ENCODE measurements at regions not wholly inside any gene's neighbourhood (a gene's known extent, or its start where the extent isn't known, plus 50 kb on each side); places are given as distances from the start of the nearest gene placed in this dataset.

DNA sequence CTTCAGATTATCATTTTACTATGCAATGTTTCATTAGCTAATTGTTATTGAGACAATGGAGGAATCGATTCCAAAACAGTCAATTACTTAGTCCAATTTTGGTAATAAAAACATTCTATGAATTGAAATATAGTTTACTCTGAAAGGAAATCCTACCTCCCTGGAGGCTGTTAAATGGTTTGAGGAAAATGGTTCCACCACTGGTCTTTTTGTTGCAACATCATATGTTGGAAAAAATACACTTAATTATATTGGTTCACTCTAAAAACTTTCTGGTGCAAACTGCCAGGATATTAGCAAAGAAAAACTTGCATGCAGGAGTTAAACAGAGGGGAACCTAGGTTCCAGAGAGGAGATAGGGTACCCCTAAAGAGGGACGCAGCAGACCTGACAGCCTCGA is 267.3 kb upstream of the LYZL1 start:
- Histone ChIP-seq H3K4me3 (ENCODE audit: low read depth, low read length, poor library complexity, severe bottlenecking) (no peak overlapping the region), H3K27ac (ENCODE audit: low read depth, low read length, poor library complexity, severe bottlenecking) (no peak overlapping the region), H3K36me3 (ENCODE audit: insufficient read depth, low read length, poor library complexity, severe bottlenecking) (no peaks in the 10 kb centered on the region), H3K27me3 (replicated peaks; ENCODE audit: insufficient read depth, low read depth, low read length, poor library complexity) (no peaks in the 10 kb centered on the region), H3K4me1 (ENCODE audit: insufficient read depth, low read length, poor library complexity, severe bottlenecking) (no peaks in the 10 kb centered on the region), H3K9me3 (ENCODE audit: low read depth, low read length, poor library complexity, severe bottlenecking) (peaks cover 4% of the 10 kb centered on the region)
- intact Hi-C loops (cut with micrococcal nuclease; ENCODE audit: unreplicated experiment), result no loop called here
- ChIA-PET CTCF (interaction anchor here (0.6 kb wide), 1 partner anchor 372 kb away, joined by 5 read pairs; no protein-coding TSS in a partner anchor), POLR2A (ENCODE audit: low non-redundant PET) (no interaction called here)
- TF ChIP-seq, protein P1, sequence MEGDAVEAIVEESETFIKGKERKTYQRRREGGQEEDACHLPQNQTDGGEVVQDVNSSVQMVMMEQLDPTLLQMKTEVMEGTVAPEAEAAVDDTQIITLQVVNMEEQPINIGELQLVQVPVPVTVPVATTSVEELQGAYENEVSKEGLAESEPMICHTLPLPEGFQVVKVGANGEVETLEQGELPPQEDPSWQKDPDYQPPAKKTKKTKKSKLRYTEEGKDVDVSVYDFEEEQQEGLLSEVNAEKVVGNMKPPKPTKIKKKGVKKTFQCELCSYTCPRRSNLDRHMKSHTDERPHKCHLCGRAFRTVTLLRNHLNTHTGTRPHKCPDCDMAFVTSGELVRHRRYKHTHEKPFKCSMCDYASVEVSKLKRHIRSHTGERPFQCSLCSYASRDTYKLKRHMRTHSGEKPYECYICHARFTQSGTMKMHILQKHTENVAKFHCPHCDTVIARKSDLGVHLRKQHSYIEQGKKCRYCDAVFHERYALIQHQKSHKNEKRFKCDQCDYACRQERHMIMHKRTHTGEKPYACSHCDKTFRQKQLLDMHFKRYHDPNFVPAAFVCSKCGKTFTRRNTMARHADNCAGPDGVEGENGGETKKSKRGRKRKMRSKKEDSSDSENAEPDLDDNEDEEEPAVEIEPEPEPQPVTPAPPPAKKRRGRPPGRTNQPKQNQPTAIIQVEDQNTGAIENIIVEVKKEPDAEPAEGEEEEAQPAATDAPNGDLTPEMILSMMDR (conservative IDR thresholded peaks at IDR 0.05; ENCODE audit: low read depth, low read length), result no peak
- no peak for TF ChIP-seq EZH2 (IDR thresholded peaks at IDR 0.05; ENCODE audit: borderline replicate concordance, low read depth, low read length, poor library complexity, severe bottlenecking)
- no TSS peak for BruUV-seq (replicated peaks)
- DNase-seq (ENCODE audit: low spot score), result no peak

DNA sequence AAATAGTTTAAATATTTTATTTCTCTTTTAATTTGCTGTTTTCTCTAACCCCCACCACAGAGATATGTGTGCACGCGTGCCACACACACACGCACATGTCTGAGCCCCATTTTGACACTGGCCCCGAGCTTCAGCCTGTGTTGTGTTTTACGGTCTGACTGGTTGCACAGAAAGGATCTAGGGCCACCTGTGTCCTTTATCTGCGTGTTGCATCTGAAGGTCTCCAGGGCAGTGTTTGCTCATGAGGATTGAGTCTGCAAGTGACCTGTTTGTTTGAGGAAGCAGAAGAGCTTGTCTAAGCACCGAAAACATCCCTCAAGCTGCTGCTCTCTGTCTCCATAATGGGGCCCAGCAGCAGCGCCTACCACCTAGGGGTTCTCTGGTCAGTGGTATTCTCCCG is 266.4 kb upstream of the LYZL1 start:
- Histone ChIP-seq H3K27ac (ENCODE audit: low read depth, low read length, poor library complexity, severe bottlenecking) (no peak overlapping the region), H3K4me3 (ENCODE audit: low read depth, low read length, poor library complexity, severe bottlenecking) (no peak overlapping the region), H3K36me3 (ENCODE audit: insufficient read depth, low read length, poor library complexity, severe bottlenecking) (no peaks in the 10 kb centered on the region), H3K27me3 (replicated peaks; ENCODE audit: insufficient read depth, low read depth, low read length, poor library complexity) (no peaks in the 10 kb centered on the region), H3K9me3 (ENCODE audit: low read depth, low read length, poor library complexity, severe bottlenecking) (peaks cover 2% of the 10 kb centered on the region), H3K4me1 (ENCODE audit: insufficient read depth, low read length, poor library complexity, severe bottlenecking) (no peaks in the 10 kb centered on the region)
- DNase-seq (ENCODE audit: low spot score), result no peak
- ChIA-PET POLR2A (ENCODE audit: low non-redundant PET) (no interaction called here), CTCF (no interaction called here)
- intact Hi-C loops (cut with micrococcal nuclease; ENCODE audit: unreplicated experiment), result no loop called here
- TF ChIP-seq, protein P1 (conservative IDR thresholded peaks at IDR 0.05; ENCODE audit: low read depth, low read length), result no peak
- no peak for TF ChIP-seq EZH2 (IDR thresholded peaks at IDR 0.05; ENCODE audit: borderline replicate concordance, low read depth, low read length, poor library complexity, severe bottlenecking)
- BruUV-seq (replicated peaks), result no TSS peak

DNA sequence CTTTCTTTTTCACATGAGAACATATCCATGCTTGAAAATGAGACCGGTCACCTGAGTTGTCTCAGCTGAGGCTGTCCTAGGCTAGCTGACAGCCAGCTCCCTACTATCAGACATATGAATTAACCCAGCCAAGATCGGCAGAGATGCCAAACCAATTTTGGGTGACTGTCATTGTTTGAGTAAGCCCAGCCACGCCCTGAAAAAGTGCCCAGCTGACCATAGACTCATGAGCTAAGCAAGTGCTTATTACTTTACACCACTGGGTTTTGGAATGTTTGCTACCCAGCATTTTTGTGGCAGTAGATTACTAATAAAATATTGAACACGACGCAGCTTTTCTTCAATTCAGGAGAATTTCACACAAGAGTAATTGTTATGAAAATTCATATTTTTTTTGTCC is 265.2 kb upstream of the LYZL1 start:
- Histone ChIP-seq H3K36me3 (ENCODE audit: insufficient read depth, low read length, poor library complexity, severe bottlenecking) (no peaks in the 10 kb centered on the region), H3K27ac (ENCODE audit: low read depth, low read length, poor library complexity, severe bottlenecking) (no peak overlapping the region), H3K9me3 (ENCODE audit: low read depth, low read length, poor library complexity, severe bottlenecking) (no peaks in the 10 kb centered on the region), H3K4me1 (ENCODE audit: insufficient read depth, low read length, poor library complexity, severe bottlenecking) (no peaks in the 10 kb centered on the region), H3K27me3 (replicated peaks; ENCODE audit: insufficient read depth, low read depth, low read length, poor library complexity) (no peaks in the 10 kb centered on the region), H3K4me3 (ENCODE audit: low read depth, low read length, poor library complexity, severe bottlenecking) (no peak overlapping the region)
- POLR2A ChIA-PET (ENCODE audit: low non-redundant PET), result no interaction called here
- no peak for DNase-seq (ENCODE audit: low spot score)
- TF ChIP-seq, protein P1 (conservative IDR thresholded peaks at IDR 0.05; ENCODE audit: low read depth, low read length), result no peak
- TF ChIP-seq EZH2 (IDR thresholded peaks at IDR 0.05; ENCODE audit: borderline replicate concordance, low read depth, low read length, poor library complexity, severe bottlenecking), result no peak
- CTCF ChIA-PET, result no interaction called here
- intact Hi-C loops (cut with micrococcal nuclease; ENCODE audit: unreplicated experiment), result no loop called here
- BruUV-seq (replicated peaks), result no TSS peak

Data from A673 (cell line).